ENCODE measurements at regions not wholly inside any gene's neighbourhood (a gene's known extent, or its start where the extent isn't known, plus 50 kb on each side); places are given as distances from the start of the nearest gene placed in this dataset.

GRCh38 chr11:59284773-59285129, 72.0 kb upstream of the MPEG1 start:
- Mint-ChIP-seq H3K9me3 (peaks cover 3% of the 10 kb centered on the region), H3K4me1 (no peaks in the 10 kb centered on the region), H3K4me3 (no peak overlapping the region), H3K27ac (no peak overlapping the region), H3K27me3 (ENCODE audit: low read depth) (peaks cover 32% of the 10 kb centered on the region), H3K36me3 (ENCODE audit: low read depth) (no peaks in the 10 kb centered on the region)
- peak in 1 of 3 experiments; percentile 12 for TF ChIP-seq CTCF (IDR thresholded peaks at IDR 0.05; ENCODE audit: unreplicated experiment in 3 of 3)

GRCh38 chr11:59283825-59284772, 71.4 kb upstream of the MPEG1 start:
- H3K4me1 Mint-ChIP-seq, result no peaks in the 10 kb centered on the region
- no peak overlapping the region for H3K4me3 Mint-ChIP-seq
- peaks cover 3% of the 10 kb centered on the region for H3K9me3 Mint-ChIP-seq
- peaks cover 31% of the 10 kb centered on the region for H3K27me3 Mint-ChIP-seq (ENCODE audit: low read depth)
- peak; percentile 65 to 77 (median 67) for TF ChIP-seq CTCF (IDR thresholded peaks at IDR 0.05; ENCODE audit: unreplicated experiment in 3 of 3)
- H3K27ac Mint-ChIP-seq, result no peak overlapping the region
- H3K36me3 Mint-ChIP-seq (ENCODE audit: low read depth), result no peaks in the 10 kb centered on the region

GRCh38 chr11:59283311-59283710, 70.6 kb upstream of the MPEG1 start:
- Mint-ChIP-seq H3K36me3 (ENCODE audit: low read depth) (no peaks in the 10 kb centered on the region), H3K27ac (no peak overlapping the region), H3K4me1 (no peaks in the 10 kb centered on the region), H3K9me3 (peaks cover 3% of the 10 kb centered on the region), H3K27me3 (ENCODE audit: low read depth) (peaks cover 23% of the 10 kb centered on the region), H3K4me3 (no peak overlapping the region)
- TF ChIP-seq CTCF (IDR thresholded peaks at IDR 0.05; ENCODE audit: unreplicated experiment in 3 of 3), result no peak

GRCh38 chr11:59281177-59281576, 68.5 kb upstream of the MPEG1 start:
- Mint-ChIP-seq H3K9me3 (peaks cover 7% of the 10 kb centered on the region), H3K27me3 (ENCODE audit: low read depth) (peaks cover 12% of the 10 kb centered on the region), H3K4me1 (no peaks in the 10 kb centered on the region)

GRCh38 chr11:59273373-59273841, 60.7 kb upstream of the MPEG1 start:
- Mint-ChIP-seq H3K27me3 (ENCODE audit: low read depth) (peaks cover 3% of the 10 kb centered on the region), H3K4me3 (no peak overlapping the region), H3K36me3 (ENCODE audit: low read depth) (no peaks in the 10 kb centered on the region), H3K4me1 (no peaks in the 10 kb centered on the region), H3K9me3 (peaks cover 6% of the 10 kb centered on the region), H3K27ac (no peak overlapping the region)
- TF ChIP-seq CTCF (IDR thresholded peaks at IDR 0.05; ENCODE audit: unreplicated experiment in 3 of 3), result no peak

More at GRCh38 chr11:59281177-59281576, 68.5 kb upstream of the MPEG1 start:
- H3K4me3 Mint-ChIP-seq, result no peak overlapping the region
- no peak overlapping the region for H3K27ac Mint-ChIP-seq
- H3K36me3 Mint-ChIP-seq (ENCODE audit: low read depth), result no peaks in the 10 kb centered on the region
- no peak for TF ChIP-seq CTCF (IDR thresholded peaks at IDR 0.05; ENCODE audit: unreplicated experiment in 3 of 3)

Measured in nephron (organoid).